ENCODE measurements at regions not wholly inside any gene's neighbourhood (a gene's known extent, or its start where the extent isn't known, plus 50 kb on each side); places are given as distances from the start of the nearest gene placed in this dataset.

- TF ChIP-seq RFX5 (IDR thresholded peaks at IDR 0.05; ENCODE audit: low read length) (no peak), REST (IDR thresholded peaks at IDR 0.05; ENCODE audit: low read depth, low read length) (no peak), CHD2 (IDR thresholded peaks at IDR 0.05; ENCODE audit: low read length, partially characterized antibody) (no peak), EP300 (IDR thresholded peaks at IDR 0.05; ENCODE audit: borderline replicate concordance in 1 of 2, low read depth in 1 of 2, low read length in 1 of 2) (no peak), FOXM1 (IDR thresholded peaks at IDR 0.05; ENCODE audit: low read depth) (no peak), RCOR1 (IDR thresholded peaks at IDR 0.05; ENCODE audit: low read length) (no peak), FOXJ3 (CRISPR knock-in tag; IDR thresholded peaks at IDR 0.05) (no peak), PBX3 (IDR thresholded peaks at IDR 0.05) (no peak), FOSL2 (IDR thresholded peaks at IDR 0.05; ENCODE audit: borderline replicate concordance, low read depth) (no peak)
Observed at GRCh38 chr14:70259420-70259819, 70.7 kb upstream of the SLC8A3 start (continued).

- no peaks in the 10 kb centered on the region for H3K79me2 ChIP-seq (ENCODE audit: insufficient read depth)
- H4K20me1 ChIP-seq (ENCODE audit: insufficient read depth) = no peaks in the 10 kb centered on the region
- H3K36me3 ChIP-seq (replicated peaks in 1 of 2; ENCODE audit: control insufficient read depth in 1 of 2, insufficient read depth in 2 of 2, low read length in 1 of 2) = no peaks in the 10 kb centered on the region
- H3K9ac ChIP-seq = no peak overlapping the region
- CTCF ChIA-PET = no interaction called here
- TF ChIP-seq ZBTB33 (IDR thresholded peaks at IDR 0.05; ENCODE audit: borderline replicate concordance, low read depth) (no peak), CTCF (IDR thresholded peaks at IDR 0.05) (peak; percentile 30), USF1 (IDR thresholded peaks at IDR 0.05; ENCODE audit: borderline replicate concordance, low read depth) (no peak)
- POLR2A ChIA-PET = no interaction called here
- H3F3A ChIP-seq (replicated peaks; ENCODE audit: insufficient read depth) = no peaks in the 10 kb centered on the region
- no peak overlapping the region for H3K4me2 ChIP-seq
- DNase-seq = no peak
- H3K27me3 ChIP-seq (ENCODE audit: insufficient read depth) = no peaks in the 10 kb centered on the region
- H3K9me3 ChIP-seq = no peaks in the 10 kb centered on the region
- H2AFZ ChIP-seq (ENCODE audit: low read depth) = no peak overlapping the region
- H3K4me3 ChIP-seq (ENCODE audit: low read depth in 2 of 2, low read length in 1 of 2) = no peak overlapping the region
- no peaks in the 10 kb centered on the region for H3K9me2 ChIP-seq
- no peak overlapping the region for H3K27ac ChIP-seq (ENCODE audit: low read depth in 2 of 2, low read length in 1 of 2)
- no peaks in the 10 kb centered on the region for H3K4me1 ChIP-seq (ENCODE audit: control insufficient read depth in 1 of 2, insufficient read depth in 2 of 2, low read depth in 1 of 2, low read length in 1 of 2)
- 72% methylated on average over 7 of the region's 7 CpGs for WGBS (ENCODE audit: low lambda C conversion rate)
Observed at GRCh38 chr14:70257526-70257925, 68.8 kb upstream of the SLC8A3 start.
